CD4-positive, CD25-positive, alpha-beta regulatory T cell (primary cell): ENCODE measurements at regions not wholly inside any gene's neighbourhood (a gene's known extent, or its start where the extent isn't known, plus 50 kb on each side); places are given as distances from the start of the nearest gene placed in this dataset.

Source experiments
- ATAC-seq, 2 donors: fragments of 150-1000 bp; cut with Tn5 transposase; one replicate each; pipeline ENCODE4 v1.10.0; 2021; ENCODE audit warnings: low read depth in 2 of 2, moderate number of reproducible peaks in 2 of 2, moderate library complexity in 1 of 2
- DNase-seq, 3 donors: peaks; one replicate each; pipeline versions ENCODE4 v3.0.0 to v3.0.0-alpha.2; 2012 to 2022; ENCODE audit warnings: mixed read lengths in 1 of 3
- H3K27ac ChIP-seq: one replicate; pipeline ENCODE4 v1.7.0; 2013; ENCODE audit warnings: mild to moderate bottlenecking, low read length; ENCODE audit not compliant: insufficient read depth, poor library complexity, severe bottlenecking
- H3K27me3 ChIP-seq: one replicate; pipeline ENCODE4 v1.7.0; 2013; ENCODE audit warnings: low read length; ENCODE audit not compliant: control insufficient read depth, insufficient read depth
- H3K36me3 ChIP-seq: one replicate; pipeline ENCODE4 v1.7.0; 2013; ENCODE audit warnings: mild to moderate bottlenecking, low read length, moderate library complexity; ENCODE audit not compliant: control insufficient read depth, insufficient read depth
- H3K4me1 ChIP-seq: 2 replicates; pipeline ENCODE4 v1.7.0; 2013; ENCODE audit warnings: mild to moderate bottlenecking, low read length; ENCODE audit not compliant: insufficient read depth, control insufficient read depth, poor library complexity, severe bottlenecking
- H3K4me3 ChIP-seq: one replicate; pipeline ENCODE4 v1.7.0; 2013; ENCODE audit warnings: low read depth, mild to moderate bottlenecking, low read length, moderate library complexity
- H3K9me3 ChIP-seq, 2 experiments: 1 replicate in 1 of 2; 2 replicates in 1 of 2; pipeline ENCODE4 v1.7.0; 2013; ENCODE audit warnings: low read length in 2 of 2, mild to moderate bottlenecking in 1 of 2, moderate library complexity in 1 of 2; ENCODE audit not compliant: control insufficient read depth in 2 of 2
- H3K27ac Mint-ChIP-seq, 3 donors: one replicate each; pipeline ENCODE4 v1.8.0; 2020 to 2022; ENCODE audit warnings: mild to moderate bottlenecking in 3 of 3, mixed read lengths in 3 of 3, moderate library complexity in 2 of 3
- H3K27me3 Mint-ChIP-seq: one replicate; pipeline ENCODE4 v1.8.0; 2022; ENCODE audit warnings: mild to moderate bottlenecking, mixed read lengths
- H3K36me3 Mint-ChIP-seq: one replicate; pipeline ENCODE4 v1.8.0; 2020; ENCODE audit warnings: mixed read lengths
- H3K4me1 Mint-ChIP-seq, 4 donors: one replicate each; pipeline ENCODE4 v1.8.0; 2020 to 2022; ENCODE audit warnings: mixed read lengths in 4 of 4, mild to moderate bottlenecking in 1 of 4
- H3K4me3 Mint-ChIP-seq, 4 donors: one replicate each; pipeline ENCODE4 v1.8.0; 2020 to 2022; ENCODE audit warnings: mild to moderate bottlenecking in 4 of 4, mixed read lengths in 4 of 4, moderate library complexity in 3 of 4
- H3K9me3 Mint-ChIP-seq, 7 donors: one replicate each; pipeline ENCODE4 v1.8.0; 2020 to 2022; ENCODE audit warnings: mixed read lengths in 7 of 7, mild to moderate bottlenecking in 3 of 7, moderate library complexity in 2 of 7

GRCh38 chr2:42877511-42877910 lies 85.1 kb upstream of the HAAO start:
- H3K27me3 Mint-ChIP-seq: no peaks in the 10 kb centered on the region
- no peaks in the 10 kb centered on the region for H3K36me3 Mint-ChIP-seq
- DNase-seq (no peak), ATAC-seq (no peak)
- Histone ChIP-seq H3K36me3 (no peaks in the 10 kb centered on the region), H3K4me1 (peaks cover 3% of the 10 kb centered on the region), H3K27me3 (no peaks in the 10 kb centered on the region), H3K27ac (no peak overlapping the region), H3K4me3 (no peak overlapping the region), H3K9me3 (no peaks in the 10 kb centered on the region)
- H3K4me1 Mint-ChIP-seq: peaks cover 0 to 12% (median 0%) of the 10 kb centered on the region in 4 donors
- H3K27ac Mint-ChIP-seq: no peak overlapping the region
- H3K9me3 Mint-ChIP-seq: no peaks in the 10 kb centered on the region
- no peak overlapping the region for H3K4me3 Mint-ChIP-seq

GRCh38 chr2:42876326-42876751 lies 84.0 kb upstream of the HAAO start:
- no peaks in the 10 kb centered on the region for H3K9me3 ChIP-seq
- no peaks in the 10 kb centered on the region for H3K36me3 Mint-ChIP-seq
- H3K36me3 ChIP-seq: no peaks in the 10 kb centered on the region
- peaks cover 5% of the 10 kb centered on the region for H3K27me3 Mint-ChIP-seq
- no peaks in the 10 kb centered on the region for H3K27me3 ChIP-seq
- peaks cover 0 to 12% (median 0%) of the 10 kb centered on the region in 4 donors for H3K4me1 Mint-ChIP-seq
- no peaks in the 10 kb centered on the region for H3K9me3 Mint-ChIP-seq
- no peak overlapping the region for H3K27ac Mint-ChIP-seq
- H3K4me1 ChIP-seq: peaks cover 3% of the 10 kb centered on the region
- no peak overlapping the region for H3K27ac ChIP-seq
- ATAC-seq: no peak
- H3K4me3 Mint-ChIP-seq: no peak overlapping the region
- no peak overlapping the region for H3K4me3 ChIP-seq
- no peak for DNase-seq

DNA sequence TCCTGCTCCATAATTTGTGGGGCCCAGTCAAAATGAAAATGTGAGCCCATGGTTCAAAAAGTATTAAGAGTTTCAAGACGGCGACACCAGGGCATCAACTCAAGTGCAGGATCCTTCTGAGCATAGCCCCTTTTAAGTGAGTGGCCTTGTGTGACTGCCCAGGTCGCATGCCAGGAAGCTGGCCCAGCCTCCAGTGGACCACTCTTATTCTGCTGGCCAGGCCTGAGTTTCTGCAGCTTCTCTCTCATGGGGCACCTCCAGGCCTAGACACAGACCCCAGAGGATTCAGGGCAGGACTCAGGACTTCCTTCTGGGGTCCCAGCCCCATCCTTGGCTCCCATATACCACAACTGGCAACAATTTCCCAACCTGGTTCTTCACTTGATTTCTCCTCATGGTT lies 83.5 kb upstream of the HAAO start:
- Mint-ChIP-seq H3K36me3 (no peaks in the 10 kb centered on the region), H3K27me3 (peaks cover 5% of the 10 kb centered on the region), H3K4me1 (peaks cover 0 to 12% (median 0%) of the 10 kb centered on the region in 4 donors), H3K9me3 (no peaks in the 10 kb centered on the region), H3K27ac (no peak overlapping the region), H3K4me3 (no peak overlapping the region)
- Histone ChIP-seq H3K9me3 (no peaks in the 10 kb centered on the region), H3K4me3 (no peak overlapping the region), H3K36me3 (no peaks in the 10 kb centered on the region), H3K4me1 (peaks cover 3% of the 10 kb centered on the region), H3K27ac (no peak overlapping the region), H3K27me3 (no peaks in the 10 kb centered on the region)
- DNase-seq: no peak
- no peak for ATAC-seq

- Mint-ChIP-seq H3K4me3 (no peak overlapping the region), H3K9me3 (no peaks in the 10 kb centered on the region), H3K36me3 (no peaks in the 10 kb centered on the region), H3K27ac (no peak overlapping the region), H3K4me1 (peaks cover 0 to 12% (median 0%) of the 10 kb centered on the region in 4 donors), H3K27me3 (peaks cover 5% of the 10 kb centered on the region)
- DNase-seq (no peak), ATAC-seq (no peak)
- no peak overlapping the region for H3K27ac ChIP-seq
- no peaks in the 10 kb centered on the region for H3K27me3 ChIP-seq
- H3K4me1 ChIP-seq: peaks cover 3% of the 10 kb centered on the region
- H3K9me3 ChIP-seq: no peaks in the 10 kb centered on the region
- no peak overlapping the region for H3K4me3 ChIP-seq
- no peaks in the 10 kb centered on the region for H3K36me3 ChIP-seq
Measured at GRCh38 chr2:42874949-42875801, 82.8 kb upstream of the HAAO start.

GRCh38 chr2:42872721-42873120 lies 80.3 kb upstream of the HAAO start:
- H3K4me1 Mint-ChIP-seq: peaks cover 0 to 5% (median 0%) of the 10 kb centered on the region in 4 donors
- Histone ChIP-seq H3K4me3 (no peak overlapping the region), H3K36me3 (no peaks in the 10 kb centered on the region), H3K9me3 (peaks cover 9 to 11% of the 10 kb centered on the region in 2 experiments), H3K27ac (no peak overlapping the region), H3K27me3 (no peaks in the 10 kb centered on the region), H3K4me1 (no peaks in the 10 kb centered on the region)
- no peaks in the 10 kb centered on the region for H3K36me3 Mint-ChIP-seq
- H3K4me3 Mint-ChIP-seq: no peak overlapping the region
- H3K27ac Mint-ChIP-seq: no peak overlapping the region
- peaks cover 0 to 8% (median 4%) of the 10 kb centered on the region in 7 donors for H3K9me3 Mint-ChIP-seq
- ATAC-seq (no peak), DNase-seq (no peak)
- peaks cover 19% of the 10 kb centered on the region for H3K27me3 Mint-ChIP-seq

GRCh38 chr2:42871372-42871771 lies 79.0 kb upstream of the HAAO start:
- no peaks in the 10 kb centered on the region for H3K4me1 ChIP-seq
- H3K27me3 Mint-ChIP-seq: peaks cover 22% of the 10 kb centered on the region
- H3K27me3 ChIP-seq: no peaks in the 10 kb centered on the region
- H3K36me3 Mint-ChIP-seq: no peaks in the 10 kb centered on the region
- H3K27ac ChIP-seq: no peak overlapping the region
- ATAC-seq (no peak), DNase-seq (no peak)
- H3K4me1 Mint-ChIP-seq: peaks cover 0 to 5% (median 0%) of the 10 kb centered on the region in 4 donors
- H3K9me3 Mint-ChIP-seq: peaks cover 0 to 8% (median 4%) of the 10 kb centered on the region in 7 donors
- no peak overlapping the region for H3K4me3 Mint-ChIP-seq
- no peak overlapping the region for H3K4me3 ChIP-seq
- H3K27ac Mint-ChIP-seq: no peak overlapping the region
- peaks cover 9 to 11% of the 10 kb centered on the region in 2 experiments for H3K9me3 ChIP-seq
- no peaks in the 10 kb centered on the region for H3K36me3 ChIP-seq

DNA sequence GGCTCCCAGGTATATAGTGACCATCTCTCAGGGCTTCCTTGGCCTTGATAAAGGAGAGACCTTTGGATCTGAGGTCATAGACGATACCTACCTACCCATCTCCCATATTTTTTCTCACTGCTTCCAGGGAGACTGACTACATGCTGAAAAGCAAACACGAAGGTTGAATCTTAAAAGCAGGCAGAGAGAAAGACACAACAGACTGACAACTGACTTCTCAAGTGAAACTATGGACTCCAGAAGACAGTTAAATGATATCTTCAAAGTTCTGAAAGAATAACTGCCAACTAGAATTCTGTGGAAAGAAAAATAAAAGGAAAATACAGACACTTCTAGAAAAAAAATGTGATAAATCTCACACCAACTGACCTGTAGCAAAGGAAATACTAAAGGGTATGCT lies 76.5 kb upstream of the HAAO start:
- Histone ChIP-seq H3K4me1 (no peaks in the 10 kb centered on the region), H3K36me3 (no peaks in the 10 kb centered on the region), H3K4me3 (no peak overlapping the region), H3K27me3 (no peaks in the 10 kb centered on the region), H3K9me3 (peaks cover 9 to 11% of the 10 kb centered on the region in 2 experiments), H3K27ac (no peak overlapping the region)
- H3K4me3 Mint-ChIP-seq: no peak overlapping the region
- no peaks in the 10 kb centered on the region for H3K36me3 Mint-ChIP-seq
- ATAC-seq (no peak), DNase-seq (no peak)
- peaks cover 0 to 5% (median 0%) of the 10 kb centered on the region in 4 donors for H3K4me1 Mint-ChIP-seq
- H3K9me3 Mint-ChIP-seq: peaks cover 0 to 8% (median 4%) of the 10 kb centered on the region in 7 donors
- peaks cover 22% of the 10 kb centered on the region for H3K27me3 Mint-ChIP-seq
- H3K27ac Mint-ChIP-seq: no peak overlapping the region

DNA sequence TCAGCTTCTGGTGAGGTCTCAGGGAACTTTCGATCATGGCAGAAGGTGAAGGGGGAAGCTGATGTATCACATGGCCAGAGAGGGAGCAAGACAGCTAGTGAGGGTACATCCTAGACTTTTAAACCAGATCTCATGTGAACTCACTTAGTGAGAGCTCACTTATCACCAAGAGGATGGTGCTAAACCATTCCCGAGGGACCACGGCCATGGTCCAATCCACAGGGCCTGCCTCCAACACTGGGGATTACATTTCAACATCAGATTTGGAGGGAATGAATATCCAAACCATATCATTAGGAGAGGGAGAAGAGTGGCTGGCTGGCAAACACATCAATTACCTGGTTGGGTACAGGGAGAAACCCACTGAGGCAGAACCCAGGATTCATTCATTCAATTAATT lies 75.7 kb upstream of the HAAO start:
- peaks cover 0 to 8% (median 4%) of the 10 kb centered on the region in 7 donors for H3K9me3 Mint-ChIP-seq
- H3K36me3 Mint-ChIP-seq: no peaks in the 10 kb centered on the region
- H3K27me3 Mint-ChIP-seq: peaks cover 22% of the 10 kb centered on the region
- H3K27ac Mint-ChIP-seq: no peak overlapping the region
- H3K27ac ChIP-seq: no peak overlapping the region
- H3K4me3 Mint-ChIP-seq: no peak overlapping the region
- no peak overlapping the region for H3K4me3 ChIP-seq
- H3K9me3 ChIP-seq: peaks cover 9 to 11% of the 10 kb centered on the region in 2 experiments
- H3K4me1 ChIP-seq: no peaks in the 10 kb centered on the region
- H3K27me3 ChIP-seq: no peaks in the 10 kb centered on the region
- DNase-seq (no peak), ATAC-seq (no peak)
- peaks cover 0 to 5% (median 0%) of the 10 kb centered on the region in 4 donors for H3K4me1 Mint-ChIP-seq
- no peaks in the 10 kb centered on the region for H3K36me3 ChIP-seq
